IMR-90 (cell line): ENCODE measurements at regions not wholly inside any gene's neighbourhood (a gene's known extent, or its start where the extent isn't known, plus 50 kb on each side); places are given as distances from the start of the nearest gene placed in this dataset.

Experiments
- ATAC-seq: fragments of 200-7000 bp; cut with Tn5 transposase; 2 replicates; pipeline ENCODE4 v1.9.1; 2020; ENCODE audit warnings: low read depth, mild to moderate bottlenecking, moderate library complexity
- BruUV-seq: library from RNA; stranded (reverse); fragments of 400-500 nt; replicated peaks from 2 replicates; lab custom pipeline; 2021; lab: Mats Ljungman, UMichigan
- CTCF ChIA-PET: fragments of 300-600 bp; formaldehyde crosslinking; extraction: SDS; loops from one replicate; lab custom pipeline; 2021; ENCODE audit warnings: antibody characterized with exemption; lab: Yijun Ruan, JAX
- POLR2A ChIA-PET: fragments of 300-600 bp; sonication (Branson Sonifier 250); formaldehyde crosslinking; loops from one replicate; lab custom pipeline; 2022; ENCODE audit warnings: antibody characterized with exemption; ENCODE audit not compliant: unreplicated experiment; lab: Charles Lee
- DNase-seq: peaks from one replicate; pipeline ENCODE4 v3.0.0; 2013
- H2AFZ ChIP-seq: replicated peaks from 2 replicates; pipeline ENCODE3; 2013; ENCODE audit warnings: low read length, mild to moderate bottlenecking; ENCODE audit not compliant: poor library complexity
- H2AK5ac ChIP-seq: 2 replicates; pipeline ENCODE4 v1.6.1; 2013; ENCODE audit warnings: low read depth, low read length, inconsistent platforms
- H2AK9ac ChIP-seq: replicated peaks from 2 replicates; pipeline ENCODE3; 2013; ENCODE audit warnings: mild to moderate bottlenecking, low read depth, low read length, moderate library complexity; ENCODE audit not compliant: poor library complexity
- H2BK120ac ChIP-seq: 2 replicates; pipeline ENCODE4 v1.6.1; 2013; ENCODE audit warnings: low read depth, low read length, inconsistent platforms
- H2BK15ac ChIP-seq: 3 replicates; pipeline ENCODE4 v1.6.1; 2013; ENCODE audit warnings: low read depth, low read length, inconsistent platforms
- H2BK20ac ChIP-seq: 2 replicates; pipeline ENCODE4 v1.6.1; 2013; ENCODE audit warnings: low read depth, mild to moderate bottlenecking, inconsistent platforms, low read length, moderate library complexity
- H2BK5ac ChIP-seq: 2 replicates; pipeline ENCODE4 v1.6.1; 2013; ENCODE audit warnings: mild to moderate bottlenecking, low read depth, low read length, inconsistent platforms; ENCODE audit not compliant: poor library complexity, severe bottlenecking
- H3K14ac ChIP-seq: replicated peaks from 2 replicates; pipeline ENCODE4 v1.6.1; 2013; ENCODE audit warnings: low read depth, low read length, inconsistent platforms
- H3K18ac ChIP-seq: 2 replicates; pipeline ENCODE4 v1.6.1; 2013; ENCODE audit warnings: low read depth, low read length, control low read depth
- H3K23ac ChIP-seq: 2 replicates; pipeline ENCODE4 v1.6.1; 2013; ENCODE audit warnings: low read depth, low read length, inconsistent platforms
- H3K27ac ChIP-seq: 2 replicates; pipeline ENCODE4 v1.5.1; 2013; ENCODE audit warnings: mild to moderate bottlenecking, control low read depth, low read length; ENCODE audit not compliant: insufficient read depth
- H3K27me3 ChIP-seq: 2 replicates; pipeline ENCODE4 v1.6.1; 2013; ENCODE audit warnings: low read length; ENCODE audit not compliant: control insufficient read depth, insufficient read depth
- H3K36me3 ChIP-seq: 2 replicates; pipeline ENCODE4 v1.6.1; 2013; ENCODE audit warnings: low read length, mixed read lengths; ENCODE audit not compliant: control insufficient read depth, insufficient read depth
- H3K4ac ChIP-seq: 2 replicates; pipeline ENCODE4 v1.6.1; 2013; ENCODE audit warnings: low read depth, low read length, inconsistent platforms
- H3K4me1 ChIP-seq: 2 replicates; pipeline ENCODE4 v1.6.1; 2013; ENCODE audit warnings: low read length, mixed read lengths; ENCODE audit not compliant: control insufficient read depth, insufficient read depth
- H3K4me2 ChIP-seq: 2 replicates; pipeline ENCODE4 v1.6.1; 2013; ENCODE audit warnings: low read depth, mild to moderate bottlenecking, control low read depth, low read length, moderate library complexity
- H3K4me3 ChIP-seq: 2 replicates; pipeline ENCODE4 v1.5.1; 2013; ENCODE audit warnings: low read depth, mild to moderate bottlenecking, control low read depth, low read length, moderate library complexity; ENCODE audit not compliant: insufficient read depth
- H3K56ac ChIP-seq: 2 replicates; pipeline ENCODE4 v1.6.1; 2013; ENCODE audit warnings: low read length, inconsistent platforms; ENCODE audit not compliant: insufficient read depth; ENCODE audit errors: extremely low read depth
- H3K79me1 ChIP-seq, 2 experiments: 2 replicates each; pipeline ENCODE4 v1.6.1; 2013; ENCODE audit warnings: low read length in 2 of 2, inconsistent platforms in 1 of 2, low read depth in 1 of 2
- H3K9ac ChIP-seq: 2 replicates; pipeline ENCODE4 v1.6.1; 2013; ENCODE audit warnings: low read depth, low read length, control low read depth
- H3K9me1 ChIP-seq: 2 replicates; pipeline ENCODE4 v1.6.1; 2013; ENCODE audit warnings: low read length, inconsistent platforms; ENCODE audit not compliant: insufficient read depth
- H3K9me3 ChIP-seq: 2 replicates; pipeline ENCODE4 v1.6.1; 2013; ENCODE audit warnings: low read length; ENCODE audit not compliant: control insufficient read depth, insufficient read depth
- H4K20me1 ChIP-seq: 2 replicates; pipeline ENCODE4 v1.6.1; 2013; ENCODE audit warnings: low read length, inconsistent platforms; ENCODE audit not compliant: insufficient read depth
- H4K5ac ChIP-seq: 2 replicates; pipeline ENCODE4 v1.6.1; 2013; ENCODE audit warnings: mild to moderate bottlenecking, low read depth, low read length, control low read depth
- H4K8ac ChIP-seq, 2 experiments: 2 replicates each; pipeline ENCODE4 v1.6.1; 2013; ENCODE audit warnings: low read depth in 2 of 2, low read length in 2 of 2, control low read depth in 1 of 2, inconsistent platforms in 1 of 2
- H4K91ac ChIP-seq: 2 replicates; pipeline ENCODE4 v1.6.1; 2013; ENCODE audit warnings: low read depth, low read length, inconsistent platforms; ENCODE audit not compliant: insufficient read depth
- CTCF ChIP-seq: conservative IDR thresholded peaks from 2 replicates; pipeline ENCODE4 v1.5.1; 2012; ENCODE audit warnings: mild to moderate bottlenecking, low read depth, low read length, improper control_type of control experiment
- USF2 ChIP-seq: fragments of 150-350 bp; IDR thresholded peaks from 2 replicates; pipeline ENCODE4 v1.6.1; 2017; ENCODE audit warnings: mild to moderate bottlenecking, antibody characterized with exemption, low read length, low read depth
- WGBS, 2 experiments: methylation state at CpG; one replicate each; pipeline versions ENCODE4 v1.1.5 to v1.1.7; 2013; ENCODE audit warnings: missing lambda C conversion rate in 2 of 2; ENCODE audit not compliant: insufficient read length in 1 of 2; ENCODE audit errors: extremely low coverage in 2 of 2; 5-methylcytosine and 5-hydroxymethylcytosine counted together
- dilution Hi-C: fragments of 300-500 bp; cut with HindIII; formaldehyde crosslinking; loops from one replicate; pipeline ENCODE4 v1.14.3; 2018; ENCODE audit warnings: low sequenced_read_pairs; ENCODE audit not compliant: unreplicated experiment
- in situ Hi-C: fragments of 300-500 bp; cut with MboI; formaldehyde crosslinking; loops from 3 replicates; pipeline ENCODE4 v1.14.3; 2019; ENCODE audit warnings: low sequenced_read_pairs, inconsistent platforms, mixed read lengths
- intact Hi-C: fragments of 100-400 bp; cut with micrococcal nuclease; formaldehyde crosslinking; loops from 2 replicates; pipeline ENCODE4 v1.10.0; 2022

GRCh38 chr1:58900396-58900795 is 116.5 kb upstream of the JUN start:
- no TSS peak for BruUV-seq
- no peak overlapping the region for H3K4me2 ChIP-seq
- intact Hi-C loops (loop anchor here (5.0 kb wide), 6 partner anchors 127 to 857 kb away; partner anchors contain the start of gene FGGY), dilution Hi-C loops (no loop called here), in situ Hi-C loops (loop anchor here (10.0 kb wide), 1 partner anchor 804 kb away; no protein-coding TSS in a partner anchor)
- H4K20me1 ChIP-seq = no peaks in the 10 kb centered on the region
- peak overlapping the region; percentile 48; the same call in 1 of the 2 replicates for H4K91ac ChIP-seq
- H2BK20ac ChIP-seq = peak overlapping the region; percentile 50; the same call in 1 of the 2 replicates
- WGBS, 2 experiments = no CpG with 5 or more reads among the region's 3 CpGs
- no peaks in the 10 kb centered on the region for H3K36me3 ChIP-seq
- H3K14ac ChIP-seq = 0 out of 2 replicates have a peak overlapping the region, but pooled peaks have one; percentile 43
- H2BK15ac ChIP-seq = peak overlapping the region; percentile 15; the same call in 2 of the 3 replicates
- DNase-seq (no peak), ATAC-seq (no peak)
- 0 out of 2 replicates have a peak overlapping the region, but pooled peaks have one; percentile 7 for H2AK5ac ChIP-seq
- no peak overlapping the region for H3K9ac ChIP-seq
- H3K4me1 ChIP-seq = peaks cover 20% of the 10 kb centered on the region
- TF ChIP-seq CTCF = no peak
- 0 out of 2 replicates have a peak, but pooled peaks have one; percentile 28 for TF ChIP-seq USF2
- H3K79me1 ChIP-seq = peaks cover 0 to 15% of the 10 kb centered on the region in 2 experiments; a peak in 2 of 4 replicates
- no peaks in the 10 kb centered on the region for H3K27me3 ChIP-seq
- H2AFZ ChIP-seq = peak overlapping the region; percentile 69
- CTCF ChIA-PET = interaction anchor here (0.9 kb wide), 1 partner anchor 859 kb away, joined by 3 read pairs; no protein-coding TSS in a partner anchor
- H3K4ac ChIP-seq = peak overlapping the region; percentile 63
- POLR2A ChIA-PET = no interaction called here
- H3K23ac ChIP-seq = no peak overlapping the region
- no peaks in the 10 kb centered on the region for H3K9me3 ChIP-seq
- no peak overlapping the region for H3K56ac ChIP-seq
- H3K18ac ChIP-seq = 0 out of 2 replicates have a peak overlapping the region, but pooled peaks have one; percentile 0
- no peak overlapping the region for H3K4me3 ChIP-seq
- H4K5ac ChIP-seq = no peak overlapping the region; the same call in 1 of the 2 replicates
- peak overlapping the region; percentile 69 for H2BK120ac ChIP-seq
- H3K9me1 ChIP-seq = peaks cover 24% of the 10 kb centered on the region
- H4K8ac ChIP-seq = peak overlapping the region in 1 of 2 experiments; percentile 61; a peak in 3 of 4 replicates
- H2AK9ac ChIP-seq = peak overlapping the region; percentile 17
- peak overlapping the region; percentile 12 for H2BK5ac ChIP-seq
- peak overlapping the region; percentile 4; the same call in 1 of the 2 replicates for H3K27ac ChIP-seq
